ENCODE measurements at regions not wholly inside any gene's neighbourhood (a gene's known extent, or its start where the extent isn't known, plus 50 kb on each side); places are given as distances from the start of the nearest gene placed in this dataset.

DNA sequence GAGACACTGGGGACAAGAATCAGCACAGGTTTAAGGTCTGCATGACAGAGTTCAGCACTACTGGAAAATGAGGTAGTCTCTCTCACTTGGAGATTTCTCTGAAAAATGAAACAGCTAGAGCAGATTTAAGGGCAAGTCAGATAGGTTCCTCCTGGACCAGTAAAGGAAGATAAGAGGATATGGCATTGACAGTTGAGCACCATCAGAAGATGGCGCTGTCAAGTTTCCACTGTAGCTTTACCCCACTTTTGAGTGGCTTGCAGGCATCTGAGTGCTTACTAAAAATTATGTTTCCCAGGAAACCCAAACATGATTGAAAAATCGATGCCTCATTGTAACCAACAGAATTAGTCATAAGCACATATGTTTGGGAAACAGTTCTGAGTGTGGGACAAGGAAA, 407.2 kb upstream of the UBE2E2 start:
- WGBS (ENCODE audit: insufficient coverage, low coverage, missing lambda C conversion rate): 4% methylated on average over 2 of the region's 2 CpGs
- no peak overlapping the region for H3K27ac ChIP-seq (ENCODE audit: extremely low read depth, low read depth, low read length)
- POLR2A ChIA-PET: no interaction called here
- H3K79me2 ChIP-seq (ENCODE audit: control insufficient read depth, insufficient read depth, low read length): no peaks in the 10 kb centered on the region
- H3K36me3 ChIP-seq (ENCODE audit: control insufficient read depth, insufficient read depth, low read length): no peaks in the 10 kb centered on the region
- no peaks in the 10 kb centered on the region for H3K27me3 ChIP-seq (ENCODE audit: control insufficient read depth in 2 of 2, insufficient read depth in 2 of 2, low read length in 2 of 2)
- H3K9me3 ChIP-seq (replicated peaks; ENCODE audit: control insufficient read depth, insufficient read depth, low read depth, low read length): no peaks in the 10 kb centered on the region
- FAIRE-seq: no peak
- DNase-seq (ENCODE audit: extremely low read depth in 1 of 4, low spot score in 3 of 4): no peak
- no peak for ATAC-seq
- no peaks in the 10 kb centered on the region for H3K4me1 ChIP-seq (replicated peaks in 1 of 2; ENCODE audit: control insufficient read depth in 2 of 2, insufficient read depth in 2 of 2, low read length in 2 of 2)
- no TSS peak for BruUV-seq (replicated peaks)
- intact Hi-C loops (cut with micrococcal nuclease) (no loop called here), in situ Hi-C loops (cut with MboI) (no loop called here)
- CTCF ChIA-PET (ENCODE audit: low intra/inter-chr PET ratio): no interaction called here
- H2AFZ ChIP-seq (ENCODE audit: low read depth, low read length): no peak overlapping the region
- H3K4me3 ChIP-seq: no peak overlapping the region
- H3K9me1 ChIP-seq (ENCODE audit: control insufficient read depth, insufficient read depth, low read length): no peaks in the 10 kb centered on the region
- no peaks in the 10 kb centered on the region for H4K20me1 ChIP-seq (replicated peaks; ENCODE audit: control insufficient read depth, insufficient read depth, low read length)
- no peak for TF ChIP-seq MAFG (tag; conservative IDR thresholded peaks at IDR 0.05)
- H3K9ac ChIP-seq (ENCODE audit: insufficient read depth in 1 of 2, low read depth in 2 of 2, low read length in 2 of 2): no peak overlapping the region
- H3K4me2 ChIP-seq (ENCODE audit: insufficient read depth, low read length): no peak overlapping the region

DNA sequence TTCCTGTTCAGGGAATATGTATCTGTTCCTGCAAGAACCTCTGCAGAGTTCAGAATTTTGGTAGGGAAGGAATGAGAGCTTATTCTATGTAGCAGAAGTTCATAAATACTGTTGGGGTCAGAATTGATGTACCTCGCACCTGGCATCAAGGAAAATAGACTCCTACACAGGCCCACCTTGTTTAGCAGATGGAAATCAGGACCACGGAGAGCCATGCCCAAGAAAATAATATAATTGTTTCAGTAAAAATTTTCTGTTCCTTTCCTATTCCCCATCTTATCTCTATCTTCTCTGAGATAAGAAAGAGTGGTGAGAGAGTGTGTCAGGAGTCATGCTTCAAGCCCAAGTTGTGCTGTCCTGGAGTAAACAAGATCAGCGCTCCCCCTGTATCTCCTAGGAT, 404.7 kb upstream of the UBE2E2 start:
- TF ChIP-seq KAT7 (CRISPR knock-in tag; IDR thresholded peaks at IDR 0.05; ENCODE audit: borderline replicate concordance) (no peak), HDAC1 (IDR thresholded peaks at IDR 0.05) (no peak), TOE1 (IDR thresholded peaks at IDR 0.05; ENCODE audit: borderline replicate concordance) (no peak), TOE1 (CRISPR knock-in tag; IDR thresholded peaks at IDR 0.05; ENCODE audit: borderline replicate concordance, low read depth) (no peak), ERF (CRISPR knock-in tag; IDR thresholded peaks at IDR 0.05) (no peak), KLF13 (tag; IDR thresholded peaks at IDR 0.05; ENCODE audit: borderline replicate concordance, low read depth) (no peak)
- TF ChIP-seq, protein P1, sequence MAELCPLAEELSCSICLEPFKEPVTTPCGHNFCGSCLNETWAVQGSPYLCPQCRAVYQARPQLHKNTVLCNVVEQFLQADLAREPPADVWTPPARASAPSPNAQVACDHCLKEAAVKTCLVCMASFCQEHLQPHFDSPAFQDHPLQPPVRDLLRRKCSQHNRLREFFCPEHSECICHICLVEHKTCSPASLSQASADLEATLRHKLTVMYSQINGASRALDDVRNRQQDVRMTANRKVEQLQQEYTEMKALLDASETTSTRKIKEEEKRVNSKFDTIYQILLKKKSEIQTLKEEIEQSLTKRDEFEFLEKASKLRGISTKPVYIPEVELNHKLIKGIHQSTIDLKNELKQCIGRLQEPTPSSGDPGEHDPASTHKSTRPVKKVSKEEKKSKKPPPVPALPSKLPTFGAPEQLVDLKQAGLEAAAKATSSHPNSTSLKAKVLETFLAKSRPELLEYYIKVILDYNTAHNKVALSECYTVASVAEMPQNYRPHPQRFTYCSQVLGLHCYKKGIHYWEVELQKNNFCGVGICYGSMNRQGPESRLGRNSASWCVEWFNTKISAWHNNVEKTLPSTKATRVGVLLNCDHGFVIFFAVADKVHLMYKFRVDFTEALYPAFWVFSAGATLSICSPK (IDR thresholded peaks at IDR 0.05; ENCODE audit: borderline replicate concordance): no peak
- TF ChIP-seq, protein P2, sequence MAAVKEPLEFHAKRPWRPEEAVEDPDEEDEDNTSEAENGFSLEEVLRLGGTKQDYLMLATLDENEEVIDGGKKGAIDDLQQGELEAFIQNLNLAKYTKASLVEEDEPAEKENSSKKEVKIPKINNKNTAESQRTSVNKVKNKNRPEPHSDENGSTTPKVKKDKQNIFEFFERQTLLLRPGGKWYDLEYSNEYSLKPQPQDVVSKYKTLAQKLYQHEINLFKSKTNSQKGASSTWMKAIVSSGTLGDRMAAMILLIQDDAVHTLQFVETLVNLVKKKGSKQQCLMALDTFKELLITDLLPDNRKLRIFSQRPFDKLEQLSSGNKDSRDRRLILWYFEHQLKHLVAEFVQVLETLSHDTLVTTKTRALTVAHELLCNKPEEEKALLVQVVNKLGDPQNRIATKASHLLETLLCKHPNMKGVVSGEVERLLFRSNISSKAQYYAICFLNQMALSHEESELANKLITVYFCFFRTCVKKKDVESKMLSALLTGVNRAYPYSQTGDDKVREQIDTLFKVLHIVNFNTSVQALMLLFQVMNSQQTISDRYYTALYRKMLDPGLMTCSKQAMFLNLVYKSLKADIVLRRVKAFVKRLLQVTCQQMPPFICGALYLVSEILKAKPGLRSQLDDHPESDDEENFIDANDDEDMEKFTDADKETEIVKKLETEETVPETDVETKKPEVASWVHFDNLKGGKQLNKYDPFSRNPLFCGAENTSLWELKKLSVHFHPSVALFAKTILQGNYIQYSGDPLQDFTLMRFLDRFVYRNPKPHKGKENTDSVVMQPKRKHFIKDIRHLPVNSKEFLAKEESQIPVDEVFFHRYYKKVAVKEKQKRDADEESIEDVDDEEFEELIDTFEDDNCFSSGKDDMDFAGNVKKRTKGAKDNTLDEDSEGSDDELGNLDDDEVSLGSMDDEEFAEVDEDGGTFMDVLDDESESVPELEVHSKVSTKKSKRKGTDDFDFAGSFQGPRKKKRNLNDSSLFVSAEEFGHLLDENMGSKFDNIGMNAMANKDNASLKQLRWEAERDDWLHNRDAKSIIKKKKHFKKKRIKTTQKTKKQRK (IDR thresholded peaks at IDR 0.05; ENCODE audit: borderline replicate concordance, low read depth, low read length): no peak
- H4K20me1 ChIP-seq (replicated peaks; ENCODE audit: control insufficient read depth, insufficient read depth, low read length): no peaks in the 10 kb centered on the region
- H2AFZ ChIP-seq (ENCODE audit: low read depth, low read length): no peak overlapping the region
- in situ Hi-C loops (cut with MboI): no loop called here
- CTCF ChIA-PET (ENCODE audit: low intra/inter-chr PET ratio): no interaction called here
- intact Hi-C loops (cut with micrococcal nuclease): no loop called here
- no peaks in the 10 kb centered on the region for H3K9me3 ChIP-seq (replicated peaks; ENCODE audit: control insufficient read depth, insufficient read depth, low read depth, low read length)
- no peak overlapping the region for H3K27ac ChIP-seq (ENCODE audit: extremely low read depth, low read depth, low read length)
- no peak for ATAC-seq
- H3K36me3 ChIP-seq (ENCODE audit: control insufficient read depth, insufficient read depth, low read length): no peaks in the 10 kb centered on the region
- no peak overlapping the region for H3K4me3 ChIP-seq
- H3K4me1 ChIP-seq (replicated peaks in 1 of 2; ENCODE audit: control insufficient read depth in 2 of 2, insufficient read depth in 2 of 2, low read length in 2 of 2): no peaks in the 10 kb centered on the region
- BruUV-seq (replicated peaks): no TSS peak
- no peaks in the 10 kb centered on the region for H3K9me1 ChIP-seq (ENCODE audit: control insufficient read depth, insufficient read depth, low read length)
- no peak overlapping the region for H3K4me2 ChIP-seq (ENCODE audit: insufficient read depth, low read length)
- H3K9ac ChIP-seq (ENCODE audit: insufficient read depth in 1 of 2, low read depth in 2 of 2, low read length in 2 of 2): no peak overlapping the region
- no peak for FAIRE-seq
- H3K79me2 ChIP-seq (ENCODE audit: control insufficient read depth, insufficient read depth, low read length): no peaks in the 10 kb centered on the region
- POLR2A ChIA-PET: no interaction called here
- no peaks in the 10 kb centered on the region for H3K27me3 ChIP-seq (ENCODE audit: control insufficient read depth in 2 of 2, insufficient read depth in 2 of 2, low read length in 2 of 2)
- no peak for DNase-seq (ENCODE audit: extremely low read depth in 1 of 4, low spot score in 3 of 4)
- 0% methylated on average over 3 of the region's 3 CpGs for WGBS (ENCODE audit: insufficient coverage, low coverage, missing lambda C conversion rate)
